T-helper 1 cell treated with Interleukin-12 subunit alpha and Interleukin-12 subunit beta and Interleukin-4 antibody, amounts not matched to agents 30 ng/mL and 1 ng/mL, for 36 hours (primary cell): ENCODE measurements at regions not wholly inside any gene's neighbourhood (a gene's known extent, or its start where the extent isn't known, plus 50 kb on each side); places are given as distances from the start of the nearest gene placed in this dataset.
"Not testable (repeated sequence)": the region's sequence is repeated elsewhere in the genome, so short reads cannot be mapped to it uniquely, and the experiment has no call there.

ENCODE experiments used
- intact Hi-C: fragments of 100-400 bp; cut with micrococcal nuclease; formaldehyde crosslinking; loops from one replicate; pipeline ENCODE4 v1.15.1; 2024

- intact Hi-C loops = no loop called here
These were observed 385.5 kb downstream of the TENT5A start for GRCh38 chr6:81366972-81367371.

- intact Hi-C loops = no loop called here
These were observed 390.2 kb downstream of the TENT5A start for GRCh38 chr6:81362246-81362645.

GRCh38 chr6:81353262-81353661 is 399.2 kb downstream of the TENT5A start:
- intact Hi-C loops = no loop called here

DNA sequence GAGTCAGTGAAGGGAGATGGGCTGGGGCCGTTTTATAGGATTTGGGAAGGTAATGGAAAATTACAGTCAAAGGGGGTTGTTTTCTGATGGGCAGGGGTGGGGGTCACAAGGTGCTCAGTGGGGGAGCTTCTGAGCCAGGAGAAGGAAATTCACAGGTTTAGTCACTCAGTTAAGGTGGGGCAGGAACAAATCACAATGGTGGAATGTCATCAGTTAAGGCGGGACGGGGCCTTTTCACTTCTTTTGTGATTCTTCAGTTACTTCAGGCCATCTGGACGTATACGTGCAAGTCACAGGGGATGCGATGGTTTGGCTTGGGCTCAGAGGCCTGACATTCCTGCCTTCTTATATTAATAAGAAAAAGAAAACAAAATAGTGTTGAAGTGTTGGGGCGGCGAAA is 408.5 kb downstream of the TENT5A start:
- intact Hi-C loops = not testable (repeated sequence)

- intact Hi-C loops = no loop called here
These were observed 411.5 kb downstream of the TENT5A start for GRCh38 chr6:81340946-81341345.

GRCh38 chr6:81331526-81331925 is 421.0 kb downstream of the TENT5A start:
- intact Hi-C loops = no loop called here

GRCh38 chr6:81328700-81329099 is 423.8 kb downstream of the TENT5A start:
- intact Hi-C loops = no loop called here

- intact Hi-C loops = no loop called here
These were observed 425.5 kb downstream of the TENT5A start for GRCh38 chr6:81326881-81327561.

- intact Hi-C loops = no loop called here
These were observed 442.7 kb downstream of the TENT5A start for GRCh38 chr6:81309811-81310210.

DNA sequence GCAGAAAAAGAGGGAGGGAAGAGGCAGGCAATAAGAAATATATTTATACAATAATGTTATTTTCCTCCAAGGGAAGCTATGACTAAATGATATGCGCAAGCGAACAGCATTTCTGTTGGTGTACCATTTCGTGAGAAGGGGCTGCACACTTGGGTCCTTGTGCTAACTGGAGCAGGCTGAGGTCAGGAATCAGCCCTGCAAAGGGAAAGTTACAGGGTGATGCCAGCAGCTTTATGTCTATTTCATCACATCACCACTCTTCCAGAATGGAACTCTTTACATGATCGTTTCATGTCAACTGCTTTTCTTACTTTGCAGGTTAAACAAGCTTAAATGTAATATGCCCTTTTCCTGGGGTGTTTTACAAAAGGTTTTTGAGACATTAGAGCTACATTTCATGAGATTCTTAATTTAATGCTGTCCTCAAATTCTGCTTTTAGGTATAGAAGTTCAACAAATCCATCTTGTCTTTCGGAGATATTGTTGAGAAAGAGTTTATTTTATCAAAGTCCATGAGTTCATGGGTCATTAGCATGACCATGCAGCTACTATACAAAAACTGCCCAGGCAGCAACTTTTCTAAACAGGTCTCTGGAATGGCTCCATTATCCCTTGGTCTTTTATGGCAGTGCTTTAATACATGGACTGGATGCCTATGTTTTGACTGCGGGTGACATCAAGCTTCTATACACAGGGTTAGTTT is 443.8 kb downstream of the TENT5A start:
- intact Hi-C loops = no loop called here

GRCh38 chr6:81307651-81308214 is 444.7 kb downstream of the TENT5A start:
- intact Hi-C loops = no loop called here

DNA sequence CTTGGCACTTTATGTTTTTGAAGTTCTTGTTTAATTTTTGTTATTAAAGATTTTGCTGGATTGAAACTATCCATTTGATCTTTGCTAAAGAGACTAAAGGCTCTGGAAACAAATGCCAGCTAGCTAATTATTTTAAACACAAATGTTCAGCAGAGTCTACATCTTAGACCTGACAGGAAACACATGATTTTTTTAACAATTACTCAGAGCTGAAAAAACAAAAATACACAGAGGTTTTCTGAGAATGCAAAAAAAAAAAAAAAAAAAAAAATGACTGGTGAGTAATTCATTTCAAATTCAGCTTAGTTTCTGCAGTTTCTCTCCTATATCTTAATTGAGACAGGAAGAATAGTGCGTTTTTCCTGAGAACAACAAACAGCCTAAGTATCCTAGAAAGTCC is 448.0 kb downstream of the TENT5A start:
- intact Hi-C loops = no loop called here

- intact Hi-C loops = no loop called here
These were observed 451.5 kb downstream of the TENT5A start for GRCh38 chr6:81300961-81301360.

DNA sequence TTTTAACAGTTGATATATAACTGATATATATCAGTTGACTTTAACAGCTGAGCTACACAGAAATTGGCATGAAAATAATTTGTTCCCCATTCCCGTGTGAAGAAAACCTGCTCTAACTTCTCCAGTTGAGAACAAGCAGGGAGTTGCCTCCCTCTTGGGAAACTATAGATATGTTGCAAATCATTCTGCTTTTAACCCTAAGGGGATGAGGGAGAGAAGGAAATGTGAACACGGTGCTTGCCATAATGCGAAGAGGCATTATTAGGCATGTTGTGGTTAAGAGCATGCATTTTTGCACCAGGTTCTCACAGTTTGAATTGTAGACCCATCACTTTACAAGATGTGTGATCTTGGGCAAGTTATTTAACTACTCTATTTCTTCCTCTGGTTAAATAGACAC is 453.7 kb downstream of the TENT5A start:
- intact Hi-C loops = no loop called here

GRCh38 chr6:81295310-81295709 is 457.2 kb downstream of the TENT5A start:
- intact Hi-C loops = no loop called here

DNA sequence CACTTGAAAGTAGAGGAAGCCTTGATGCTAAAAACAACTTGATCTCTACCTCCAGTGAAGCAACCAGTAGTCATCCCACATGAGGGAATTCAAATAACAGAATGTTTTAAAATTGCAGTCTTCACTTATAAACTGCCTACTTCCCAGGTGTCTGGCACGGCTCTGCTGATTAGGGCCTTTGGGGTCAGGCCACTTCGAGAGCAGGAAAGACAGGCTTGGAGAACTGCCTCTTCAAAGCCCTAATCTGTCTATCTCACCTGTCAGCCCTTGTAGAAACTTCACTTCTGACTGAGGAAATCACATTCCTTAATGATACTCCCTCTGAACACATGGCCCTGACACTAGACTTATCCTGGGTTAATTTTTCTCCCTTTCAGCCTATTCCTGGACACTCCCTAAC is 458.6 kb downstream of the TENT5A start:
- intact Hi-C loops = no loop called here

DNA sequence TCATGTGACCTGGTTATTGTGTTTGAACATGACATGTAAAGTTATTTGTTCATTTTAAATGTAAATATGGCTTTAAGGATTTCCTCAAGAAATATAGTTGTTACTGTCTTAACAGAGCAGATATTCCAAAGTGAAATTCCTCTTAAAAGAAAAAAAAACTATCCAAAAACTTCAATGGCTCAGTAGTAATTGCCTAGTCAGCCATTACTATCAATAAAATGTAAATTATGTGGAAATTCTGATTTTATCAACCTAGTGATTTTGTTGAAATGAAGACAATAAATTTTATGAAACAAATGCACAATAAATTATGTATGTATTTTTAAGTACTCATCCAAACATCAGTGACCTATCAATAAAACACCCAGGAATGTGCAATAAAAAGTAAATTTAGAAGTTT is 463.3 kb downstream of the TENT5A start:
- intact Hi-C loops = no loop called here

DNA sequence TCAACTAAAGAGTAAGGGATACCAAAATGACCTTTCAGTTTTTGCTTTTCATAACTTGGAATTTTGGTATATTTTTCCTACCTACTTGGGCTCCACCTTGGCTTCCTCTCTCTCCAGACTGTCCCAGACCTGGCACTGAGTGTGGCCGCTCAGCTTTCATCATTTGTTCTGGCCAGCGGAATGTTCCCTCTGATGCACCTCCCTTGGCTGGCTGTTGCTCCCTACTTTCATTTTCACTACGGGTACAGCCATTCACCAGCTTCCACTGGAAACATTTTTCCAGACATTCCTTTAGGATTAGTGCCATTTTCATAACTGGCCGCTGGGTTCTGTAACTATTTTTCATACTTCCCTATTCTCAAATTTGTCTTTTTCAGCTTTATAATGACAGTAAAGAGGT is 487.4 kb downstream of the TENT5A start:
- intact Hi-C loops = no loop called here

GRCh38 chr6:81263531-81264168 is 488.8 kb downstream of the TENT5A start:
- intact Hi-C loops = no loop called here

GRCh38 chr6:81262656-81263055 is 489.8 kb downstream of the TENT5A start:
- intact Hi-C loops = no loop called here

GRCh38 chr6:81256223-81256622 is 496.3 kb downstream of the TENT5A start:
- intact Hi-C loops = not testable (repeated sequence)

DNA sequence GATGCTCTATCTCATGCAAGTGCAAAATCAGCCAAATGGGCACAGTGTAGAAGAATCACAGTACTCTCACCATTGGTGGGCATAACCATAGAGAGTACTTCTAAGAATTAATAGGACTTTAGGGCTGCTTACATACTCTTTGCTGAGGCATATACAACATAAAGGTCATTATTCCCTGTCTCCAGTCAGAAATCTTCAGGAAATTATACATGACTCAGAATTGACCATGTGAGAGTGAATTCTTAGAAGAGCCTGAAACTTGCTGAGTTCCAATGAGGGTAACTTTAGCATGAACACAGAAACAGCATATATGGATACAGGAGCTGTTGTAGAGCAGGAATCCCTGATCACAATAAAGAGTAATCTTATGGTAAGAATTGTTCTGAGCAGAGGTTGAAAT is 498.7 kb downstream of the TENT5A start:
- intact Hi-C loops = no loop called here
